Amygdala (tissue), 56 donors: ENCODE measurements at regions not wholly inside any gene's neighbourhood (a gene's known extent, or its start where the extent isn't known, plus 50 kb on each side); places are given as distances from the start of the nearest gene placed in this dataset.

Experiments
- DNase-seq, 56 donors: peaks; one replicate each; lab custom pipeline; 2025; lab: John Stamatoyannopoulos, UW

GRCh38 chr10:31648966-31649365 lies 279.7 kb downstream of the ARHGAP12 start:
- DNase-seq, result no peak

GRCh38 chr10:31647861-31648260 lies 280.8 kb downstream of the ARHGAP12 start:
- DNase-seq, result no peak

GRCh38 chr10:31646519-31646918 lies 282.1 kb downstream of the ARHGAP12 start:
- DNase-seq, result no peak

GRCh38 chr10:31645786-31646185 lies 282.8 kb downstream of the ARHGAP12 start:
- no peak for DNase-seq

GRCh38 chr10:31644931-31645633 lies 283.5 kb downstream of the ARHGAP12 start:
- no peak for DNase-seq

- DNase-seq, result no peak
Observed at GRCh38 chr10:31642281-31642680, 286.4 kb downstream of the ARHGAP12 start.

GRCh38 chr10:31635415-31636065 lies 293.1 kb downstream of the ARHGAP12 start:
- DNase-seq, result no peak

GRCh38 chr10:31635009-31635408 lies 293.6 kb downstream of the ARHGAP12 start:
- DNase-seq, result no peak

GRCh38 chr10:31630861-31631567 lies 297.6 kb downstream of the ARHGAP12 start:
- DNase-seq, result no peak

GRCh38 chr10:31625566-31625965 lies 303.1 kb downstream of the ARHGAP12 start:
- no peak for DNase-seq

- no peak for DNase-seq
Observed at GRCh38 chr10:31624611-31625010, 304.0 kb downstream of the ARHGAP12 start.

- no peak for DNase-seq
Observed at GRCh38 chr10:31623947-31624346, 304.7 kb downstream of the ARHGAP12 start.

GRCh38 chr10:31623466-31623865 lies 304.4 kb downstream of the ZEB1 start:
- no peak for DNase-seq

GRCh38 chr10:31622978-31623377 lies 304.0 kb downstream of the ZEB1 start:
- no peak for DNase-seq

- no peak for DNase-seq
Observed at GRCh38 chr10:31621733-31622132, 302.7 kb downstream of the ZEB1 start.

GRCh38 chr10:31620226-31621151 lies 301.5 kb downstream of the ZEB1 start:
- DNase-seq, result no peak

GRCh38 chr10:31619531-31620061 lies 300.6 kb downstream of the ZEB1 start:
- no peak for DNase-seq

GRCh38 chr10:31618541-31619291 lies 299.7 kb downstream of the ZEB1 start:
- no peak for DNase-seq

GRCh38 chr10:31617757-31618156 lies 298.7 kb downstream of the ZEB1 start:
- DNase-seq, result no peak

GRCh38 chr10:31617133-31617532 lies 298.1 kb downstream of the ZEB1 start:
- no peak for DNase-seq
